ENCODE measurements at regions not wholly inside any gene's neighbourhood (a gene's known extent, or its start where the extent isn't known, plus 50 kb on each side); places are given as distances from the start of the nearest gene placed in this dataset.

- TF ChIP-seq CTCF (optimal IDR thresholded peaks at IDR 0.05 in 1 of 3, IDR thresholded peaks at IDR 0.05 in 1 of 3, conservative IDR thresholded peaks at IDR 0.05 in 1 of 3; ENCODE audit: extremely low read depth in 1 of 3, insufficient read depth in 2 of 3, low read length in 3 of 3) (no peak), EZH2 (IDR thresholded peaks at IDR 0.05; ENCODE audit: low read length) (no peak)
These were observed 535.3 kb downstream of the PRDM9 start for GRCh38 chr5:24042688-24043087.
